Thymus (tissue), 11 donors: ENCODE measurements at regions not wholly inside any gene's neighbourhood (a gene's known extent, or its start where the extent isn't known, plus 50 kb on each side); places are given as distances from the start of the nearest gene placed in this dataset.
"Not testable (repeated sequence)": the region's sequence is repeated elsewhere in the genome, so short reads cannot be mapped to it uniquely, and the experiment has no call there.

Source experiments
- DNase-seq, 9 donors: peaks; one replicate each; pipeline ENCODE4 v3.0.0-alpha.2; 2013; ENCODE audit warnings: low spot score in 9 of 9, low read depth in 6 of 9, missing footprints in 1 of 9
- H3K27ac ChIP-seq, 2 donors: one replicate each; pipeline ENCODE4 v1.5.1; 2013; ENCODE audit warnings: control low read depth in 1 of 2, low read depth in 1 of 2, low read length in 1 of 2, mild to moderate bottlenecking in 1 of 2, moderate library complexity in 1 of 2
- H3K27me3 ChIP-seq, 2 donors: one replicate each; pipeline ENCODE4 v1.5.1; 2013; ENCODE audit warnings: low read length in 1 of 2; ENCODE audit not compliant: control insufficient read depth in 2 of 2, insufficient read depth in 1 of 2
- H3K36me3 ChIP-seq, 2 donors: one replicate each; pipeline ENCODE4 v1.5.1; 2013; ENCODE audit warnings: low read length in 1 of 2, mild to moderate bottlenecking in 1 of 2, moderate library complexity in 1 of 2; ENCODE audit not compliant: control insufficient read depth in 2 of 2, insufficient read depth in 2 of 2
- H3K4me1 ChIP-seq, 2 donors: one replicate each; pipeline ENCODE4 v1.5.1; 2013; ENCODE audit warnings: low read length in 2 of 2; ENCODE audit not compliant: control insufficient read depth in 2 of 2, insufficient read depth in 2 of 2
- H3K4me3 ChIP-seq, 2 donors: one replicate each; pipeline ENCODE4 v1.5.1; 2013; ENCODE audit warnings: low read length in 2 of 2, control low read depth in 1 of 2, mild to moderate bottlenecking in 1 of 2
- H3K9me3 ChIP-seq, 2 donors: one replicate each; pipeline ENCODE4 v1.5.1; 2013; ENCODE audit warnings: low read length in 1 of 2, mild to moderate bottlenecking in 1 of 2; ENCODE audit not compliant: control insufficient read depth in 2 of 2, insufficient read depth in 1 of 2
- WGBS: extraction: QIAGEN DNeasy Blood & Tissue Kit; methylation state at CpG from one replicate; pipeline ENCODE4 v1.1.7; 2013; 5-methylcytosine and 5-hydroxymethylcytosine counted together
- donor health status: healthy.

DNA sequence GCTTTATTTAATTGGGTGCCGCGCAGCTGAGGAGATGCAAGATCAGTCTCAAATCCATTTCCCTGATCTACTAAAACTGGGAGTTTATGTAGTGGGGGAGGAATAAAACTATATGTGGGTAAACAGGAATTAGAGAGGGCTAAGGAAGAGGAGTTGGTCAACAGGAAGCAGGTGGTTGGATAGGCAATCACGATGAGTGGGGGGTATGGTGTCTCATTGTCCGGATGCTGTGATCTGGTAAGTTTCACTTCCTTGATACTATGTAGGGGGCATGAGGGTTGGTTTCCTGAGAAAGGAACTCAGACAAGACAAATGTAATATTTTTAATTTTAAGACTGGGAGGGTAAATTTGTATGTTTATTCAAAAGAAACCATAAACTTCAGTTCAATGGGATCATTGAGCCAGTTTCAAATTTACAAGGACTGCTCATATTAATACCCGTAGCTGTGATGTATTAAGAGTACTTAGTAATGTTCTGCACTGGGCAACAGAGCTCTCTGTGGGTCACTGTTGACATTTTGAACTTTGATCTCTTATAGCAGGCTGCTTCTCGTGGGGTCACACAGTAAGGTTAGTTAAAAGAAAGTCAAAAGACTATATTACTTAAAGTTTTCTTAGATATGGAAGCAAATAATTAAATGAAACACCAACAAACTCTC, 786.2 kb upstream of the FBXO33 start:
- H3K27ac ChIP-seq, result no peak overlapping the region
- H3K4me1 ChIP-seq, result no peaks in the 10 kb centered on the region
- WGBS, result 71% methylated on average over 6 of the region's 6 CpGs
- no peak for DNase-seq
- no peaks in the 10 kb centered on the region for H3K36me3 ChIP-seq
- peaks cover 0 to 6% of the 10 kb centered on the region in 2 donors for H3K9me3 ChIP-seq
- H3K27me3 ChIP-seq, result no peaks in the 10 kb centered on the region
- no peak overlapping the region for H3K4me3 ChIP-seq

DNA sequence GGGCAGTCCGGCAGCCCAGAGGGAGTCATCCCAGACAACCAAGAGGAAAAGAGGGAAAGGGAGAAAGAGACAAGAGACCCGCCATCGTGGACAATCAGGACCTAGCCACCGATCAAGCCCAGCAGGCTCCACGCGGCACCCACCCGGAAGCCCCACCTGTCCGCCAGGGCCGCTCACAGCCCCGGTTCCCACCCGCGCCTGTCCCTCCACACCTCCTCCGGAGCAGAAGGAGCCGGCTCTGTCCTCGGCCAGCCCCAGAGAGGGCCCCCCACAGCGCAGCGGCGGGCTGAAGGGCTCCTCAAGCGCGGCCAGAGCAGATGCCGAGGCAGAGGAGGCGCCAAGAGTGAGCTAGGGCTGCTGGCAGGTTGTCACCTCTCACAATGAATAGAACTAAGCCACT, 784.7 kb upstream of the FBXO33 start:
- H3K27ac ChIP-seq, result no peak overlapping the region
- no peaks in the 10 kb centered on the region for H3K36me3 ChIP-seq
- WGBS, result 96% methylated on average over 22 of the region's 22 CpGs
- peaks cover 0 to 6% of the 10 kb centered on the region in 2 donors for H3K9me3 ChIP-seq
- DNase-seq, result no peak
- no peaks in the 10 kb centered on the region for H3K27me3 ChIP-seq
- H3K4me1 ChIP-seq, result no peaks in the 10 kb centered on the region
- H3K4me3 ChIP-seq, result no peak overlapping the region

DNA sequence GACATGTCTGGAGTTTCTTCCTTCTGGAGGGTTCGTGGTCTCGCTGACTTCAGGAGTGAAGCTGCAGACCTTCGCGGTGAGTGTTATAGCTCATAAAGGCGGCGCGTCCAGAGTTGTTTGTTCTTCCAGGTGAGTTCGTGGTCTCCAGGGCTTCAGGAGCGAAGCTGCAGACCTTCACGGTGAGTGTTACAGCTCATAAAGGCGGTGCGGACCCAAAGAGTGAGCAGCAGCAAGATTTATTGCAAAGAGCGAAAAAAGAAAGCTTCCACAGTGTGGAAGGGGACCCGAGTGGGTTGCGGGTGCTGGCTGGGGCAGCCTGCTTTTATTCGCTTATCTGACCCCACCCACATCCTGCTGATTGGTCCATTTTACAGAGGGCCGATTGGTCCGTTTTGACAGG, 784.2 kb upstream of the FBXO33 start:
- H3K36me3 ChIP-seq, DNase-seq, H3K27me3 ChIP-seq, H3K4me3 ChIP-seq, H3K4me1 ChIP-seq, H3K27ac ChIP-seq, H3K9me3 ChIP-seq: not testable (repeated sequence)
- WGBS, result 96% methylated on average over 18 of the region's 18 CpGs

DNA sequence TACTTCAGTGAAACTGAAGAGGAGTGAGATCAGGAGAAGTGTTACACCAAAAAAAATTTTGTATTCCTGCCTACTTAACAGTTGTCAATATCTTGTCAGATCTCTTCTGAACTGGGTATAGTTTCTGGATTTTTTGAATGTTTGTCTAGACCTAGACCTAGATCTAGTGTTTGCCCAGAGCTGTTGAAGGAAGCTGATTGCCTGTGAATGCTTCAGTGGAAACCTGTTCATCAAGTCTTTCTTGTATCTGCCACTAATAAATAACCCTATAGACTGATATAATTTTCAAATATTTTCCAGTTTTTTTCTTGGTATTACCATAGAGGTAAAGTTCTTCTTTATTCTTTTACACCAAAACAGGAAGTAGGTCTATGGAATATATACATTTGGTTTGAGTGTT, 781.5 kb upstream of the FBXO33 start:
- no peak for DNase-seq
- Histone ChIP-seq H3K36me3 (no peaks in the 10 kb centered on the region), H3K9me3 (peaks cover 0 to 6% of the 10 kb centered on the region in 2 donors), H3K27me3 (no peaks in the 10 kb centered on the region), H3K27ac (no peak overlapping the region), H3K4me3 (no peak overlapping the region), H3K4me1 (no peaks in the 10 kb centered on the region)

DNA sequence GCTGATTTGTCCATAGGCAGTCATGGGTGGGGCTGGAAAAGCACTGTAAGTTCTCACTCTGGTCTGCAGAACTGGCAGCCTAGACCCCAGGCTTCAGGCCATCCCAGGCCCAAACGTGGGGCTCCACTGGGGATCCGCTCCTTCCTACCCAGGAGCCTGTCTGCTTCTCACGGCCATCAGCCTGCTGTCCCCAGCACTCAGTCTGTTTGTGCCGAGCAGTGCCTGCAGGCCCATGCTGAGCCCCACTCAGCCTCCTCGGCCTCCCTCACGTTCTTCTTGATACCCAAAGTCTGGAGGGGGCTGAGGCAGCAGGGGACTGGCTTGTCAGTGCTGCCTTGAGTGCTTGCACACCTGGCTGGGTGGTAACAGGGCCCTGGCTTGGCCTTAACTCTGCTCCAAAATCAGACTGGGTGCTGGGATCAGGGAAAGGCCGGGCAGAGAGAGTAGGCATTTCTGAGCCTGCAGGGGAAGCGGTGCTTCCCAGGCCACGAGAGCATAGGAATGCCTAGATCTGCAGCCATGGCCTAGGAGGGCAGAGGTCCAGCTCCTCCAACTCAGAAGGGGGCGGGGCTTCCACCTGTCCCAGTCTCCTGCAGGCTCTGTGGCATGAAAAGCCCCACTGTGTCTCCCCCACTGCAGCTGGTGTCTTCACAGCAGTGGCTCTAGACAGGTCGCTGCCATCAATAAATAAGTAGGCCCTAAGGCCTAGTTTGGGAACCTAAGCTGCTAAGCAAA, 772.4 kb upstream of the FBXO33 start:
- H3K4me1 ChIP-seq, result no peaks in the 10 kb centered on the region
- H3K27me3 ChIP-seq, result no peaks in the 10 kb centered on the region
- WGBS, result 87% methylated on average over 11 of the region's 11 CpGs
- peaks cover 1 to 19% of the 10 kb centered on the region in 2 donors for H3K9me3 ChIP-seq
- H3K4me3 ChIP-seq, result no peak overlapping the region
- no peaks in the 10 kb centered on the region for H3K36me3 ChIP-seq
- no peak for DNase-seq
- no peak overlapping the region for H3K27ac ChIP-seq

DNA sequence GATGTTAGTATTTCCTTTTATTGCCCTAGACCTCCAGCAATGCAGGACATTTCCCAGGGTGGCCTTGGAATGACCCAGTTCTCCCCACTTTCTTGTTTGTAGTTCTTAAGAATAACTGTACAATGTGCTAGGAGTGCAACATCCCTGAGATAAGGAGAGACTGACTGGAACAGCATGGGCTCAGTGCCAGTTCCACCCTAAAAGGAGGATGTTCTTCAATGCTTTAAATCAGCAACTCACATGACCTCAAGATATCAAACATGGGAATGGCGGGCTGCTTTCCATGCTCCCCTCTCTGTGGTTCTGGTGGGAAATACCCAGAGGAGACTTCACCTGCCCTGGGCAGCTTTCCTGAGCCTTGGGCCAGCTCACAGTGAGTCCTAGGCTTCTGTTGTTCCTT, 766.9 kb upstream of the FBXO33 start:
- DNase-seq, result no peak
- Histone ChIP-seq H3K36me3 (no peaks in the 10 kb centered on the region), H3K4me1 (no peaks in the 10 kb centered on the region), H3K27ac (no peak overlapping the region), H3K4me3 (no peak overlapping the region), H3K27me3 (no peaks in the 10 kb centered on the region), H3K9me3 (peaks cover 0 to 12% of the 10 kb centered on the region in 2 donors)
- WGBS, result 93% methylated on average over 1 of the region's 1 CpG

DNA sequence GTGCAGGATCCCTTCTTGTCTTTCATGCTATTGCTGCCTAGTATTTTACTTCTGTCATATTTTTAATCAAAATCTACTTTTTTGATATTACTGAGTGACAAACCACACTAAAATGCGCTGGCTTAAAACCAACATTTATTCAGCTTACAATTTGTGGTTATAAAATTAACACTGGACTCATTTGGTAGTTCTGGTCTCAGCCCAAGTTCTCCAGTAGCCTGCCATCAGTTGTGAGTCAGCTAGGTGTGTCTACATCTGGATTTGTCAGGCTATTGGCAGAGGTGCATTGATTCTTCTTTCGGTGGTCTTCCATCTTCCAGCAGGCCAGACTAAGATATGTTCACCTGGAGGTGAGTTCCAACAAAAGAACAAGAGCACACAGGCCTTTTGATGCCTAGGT, 765.1 kb upstream of the FBXO33 start:
- 92% methylated on average over 2 of the region's 2 CpGs for WGBS
- DNase-seq, result no peak
- Histone ChIP-seq H3K4me3 (no peak overlapping the region), H3K4me1 (no peaks in the 10 kb centered on the region), H3K27ac (no peak overlapping the region), H3K9me3 (no peaks in the 10 kb centered on the region), H3K27me3 (no peaks in the 10 kb centered on the region), H3K36me3 (no peaks in the 10 kb centered on the region)

DNA sequence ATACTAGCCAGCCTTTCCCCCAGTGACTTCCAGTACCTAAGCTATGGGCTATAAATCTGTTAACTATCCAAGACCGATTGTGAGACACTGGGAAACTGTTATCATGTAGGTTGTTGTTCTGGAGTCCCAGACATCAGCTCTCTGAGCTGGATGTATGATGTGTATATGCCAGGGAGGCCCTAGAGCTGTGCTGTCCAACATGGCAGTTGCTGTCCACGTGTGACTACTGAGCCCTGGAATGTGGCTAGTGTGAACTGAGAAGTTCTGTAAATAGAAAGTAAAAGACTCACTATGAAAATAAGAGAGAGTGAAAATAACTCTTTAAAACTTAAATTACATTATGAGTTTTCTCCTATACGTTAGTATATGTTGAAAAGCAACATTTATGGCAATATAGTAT, 755.8 kb upstream of the FBXO33 start:
- H3K9me3 ChIP-seq, result no peaks in the 10 kb centered on the region
- no peaks in the 10 kb centered on the region for H3K27me3 ChIP-seq
- no peaks in the 10 kb centered on the region for H3K36me3 ChIP-seq
- H3K27ac ChIP-seq, result no peak overlapping the region
- no peak overlapping the region for H3K4me3 ChIP-seq
- DNase-seq, result no peak
- no peaks in the 10 kb centered on the region for H3K4me1 ChIP-seq
- 78% methylated on average over 3 of the region's 3 CpGs for WGBS

DNA sequence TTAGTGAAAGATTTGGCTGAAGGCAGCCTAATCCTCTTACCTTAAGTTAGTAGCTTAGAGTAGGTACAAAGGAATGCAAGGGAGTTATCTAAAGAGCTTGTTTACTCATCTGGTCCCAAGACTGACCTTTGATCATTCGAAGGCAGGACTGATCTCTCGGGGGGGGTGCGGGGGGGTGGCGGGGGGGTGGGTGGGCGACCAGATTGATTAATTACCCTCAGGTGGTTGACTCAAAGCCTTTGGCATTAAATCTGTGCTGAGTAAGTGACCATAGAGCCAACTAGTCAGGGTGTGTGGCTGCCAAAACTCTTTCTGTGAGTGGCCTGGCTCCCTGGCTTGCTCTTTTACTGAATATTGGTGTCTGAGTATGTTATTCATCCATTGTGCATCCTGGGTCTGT, 731.9 kb upstream of the FBXO33 start:
- DNase-seq, result no peak
- WGBS, result 70% methylated on average over 5 of the region's 5 CpGs
- H3K27me3 ChIP-seq, result no peaks in the 10 kb centered on the region
- no peaks in the 10 kb centered on the region for H3K4me1 ChIP-seq
- H3K4me3 ChIP-seq, result no peak overlapping the region
- peaks cover 0 to 13% of the 10 kb centered on the region in 2 donors for H3K9me3 ChIP-seq
- no peaks in the 10 kb centered on the region for H3K36me3 ChIP-seq
- no peak overlapping the region for H3K27ac ChIP-seq
